B cell (primary cell): ENCODE measurements at regions not wholly inside any gene's neighbourhood (a gene's known extent, or its start where the extent isn't known, plus 50 kb on each side); places are given as distances from the start of the nearest gene placed in this dataset.

ENCODE experiments used
- ATAC-seq: fragments of 200-7000 bp; cut with Tn5 transposase; one replicate; pipeline ENCODE4 v1.10.0; 2021; ENCODE audit warnings: low read depth, mild to moderate bottlenecking, moderate number of reproducible peaks, moderate library complexity
- CTCF ChIA-PET: fragments of 350-600 bp; sonication (Branson Sonifier 250); formaldehyde crosslinking; loops from one replicate; lab custom pipeline; 2021; ENCODE audit warnings: antibody characterized with exemption, inconsistent platforms; lab: Charles Lee
- POLR2A ChIA-PET: fragments of 350-600 bp; sonication (Branson Sonifier 250); formaldehyde crosslinking; loops from one replicate; lab custom pipeline; 2021; ENCODE audit warnings: antibody characterized with exemption; lab: Charles Lee
- DNase-seq: peaks from one replicate; pipeline ENCODE4 v3.0.0; 2013
- H2AFZ ChIP-seq: 2 replicates; pipeline ENCODE4 v1.6.1; 2012; ENCODE audit warnings: mild to moderate bottlenecking, low read depth, low read length; ENCODE audit not compliant: insufficient read depth, poor library complexity, severe bottlenecking
- H3K27ac ChIP-seq, 2 donors: 1 replicate in 1 of 2; 2 replicates in 1 of 2; pipeline ENCODE4 v1.5.1; 2012 to 2013; ENCODE audit warnings: low read length in 2 of 2, mild to moderate bottlenecking in 2 of 2, moderate library complexity in 1 of 2
- H3K27me3 ChIP-seq, 4 experiments: fragments of 200-600 bp in 1 of 4; sonication (generic) in 1 of 4; replicated peaks in 1 of 4; 1 replicate in 2 of 4; 2 replicates in 2 of 4; pipeline versions ENCODE4 v1.6.1 to v1.7.0; 2013 to 2016; ENCODE audit warnings: low read length in 3 of 4, mild to moderate bottlenecking in 2 of 4, mixed read lengths in 1 of 4, moderate library complexity in 1 of 4; ENCODE audit not compliant: insufficient read depth in 4 of 4, control insufficient read depth in 3 of 4; ENCODE audit errors: control extremely low read depth in 1 of 4
- H3K36me3 ChIP-seq, 2 experiments: replicated peaks in 1 of 2; 1 replicate in 1 of 2; 2 replicates in 1 of 2; pipeline versions ENCODE4 v1.6.1 to v1.7.1; 2013; ENCODE audit warnings: low read length in 1 of 2; ENCODE audit not compliant: insufficient read depth in 2 of 2, control insufficient read depth in 1 of 2; ENCODE audit errors: control extremely low read depth in 1 of 2, extremely low read depth in 1 of 2
- H3K4me1 ChIP-seq, 2 donors: fragments of 200-600 bp in 1 of 2; sonication (generic) in 1 of 2; 1 replicate in 1 of 2; 2 replicates in 1 of 2; pipeline versions ENCODE4 v1.5.1 to v1.6.1; 2013 to 2017; ENCODE audit warnings: low read length in 2 of 2; ENCODE audit not compliant: control insufficient read depth in 2 of 2, insufficient read depth in 2 of 2
- H3K4me2 ChIP-seq: replicated peaks from 2 replicates; pipeline ENCODE3; 2012; ENCODE audit warnings: mild to moderate bottlenecking, low read depth, low read length; ENCODE audit not compliant: poor library complexity, severe bottlenecking
- H3K4me3 ChIP-seq, 5 experiments: fragments of 200-600 bp in 1 of 5; sonication (generic) in 1 of 5; 1 replicate in 3 of 5; 2 replicates in 2 of 5; pipeline versions ENCODE4 v1.5.1 to v1.7.0; 2011 to 2016; ENCODE audit warnings: low read length in 4 of 5, mild to moderate bottlenecking in 4 of 5, low read depth in 2 of 5, control low read depth in 1 of 5, moderate library complexity in 1 of 5; ENCODE audit not compliant: insufficient read depth in 1 of 5; ENCODE audit errors: control extremely low read depth in 1 of 5, extremely low read depth in 1 of 5
- H3K79me2 ChIP-seq: fragments of 200-600 bp; sonication (generic); one replicate; pipeline ENCODE4 v1.6.0; 2016; ENCODE audit warnings: low read length; ENCODE audit not compliant: control insufficient read depth, insufficient read depth
- H3K9ac ChIP-seq: fragments of 200-600 bp; sonication (generic); 2 replicates; pipeline ENCODE4 v1.6.1; 2017; ENCODE audit warnings: mild to moderate bottlenecking, low read length, moderate library complexity
- H3K9me3 ChIP-seq, 3 donors: one replicate each; pipeline versions ENCODE4 v1.6.1 to v1.7.1; 2013; ENCODE audit warnings: low read length in 2 of 3; ENCODE audit not compliant: control insufficient read depth in 2 of 3, insufficient read depth in 1 of 3; ENCODE audit errors: control extremely low read depth in 1 of 3
- H4K20me1 ChIP-seq: 2 replicates; pipeline ENCODE4 v1.6.0; 2012; ENCODE audit warnings: mild to moderate bottlenecking, low read length; ENCODE audit not compliant: insufficient read depth, control insufficient read depth, poor library complexity, severe bottlenecking
- H3K27ac Mint-ChIP-seq: one replicate; pipeline ENCODE4 v1.8.0; 2021; ENCODE audit warnings: mixed read lengths
- H3K27me3 Mint-ChIP-seq: one replicate; pipeline ENCODE4 v1.8.0; 2021; ENCODE audit warnings: mixed read lengths
- H3K4me1 Mint-ChIP-seq: one replicate; pipeline ENCODE4 v1.8.0; 2021; ENCODE audit warnings: mixed read lengths
- H3K4me3 Mint-ChIP-seq: one replicate; pipeline ENCODE4 v1.8.0; 2021; ENCODE audit warnings: mixed read lengths
- H3K9me3 Mint-ChIP-seq: one replicate; pipeline ENCODE4 v1.8.0; 2022; ENCODE audit warnings: mixed read lengths; ENCODE audit not compliant: insufficient read depth
- CTCF ChIP-seq: fragments of 200-600 bp; IDR thresholded peaks from one replicate; pipeline ENCODE4 v1.8.0; 2022; ENCODE audit warnings: antibody characterized with exemption, mild to moderate bottlenecking
- EZH2 ChIP-seq: IDR thresholded peaks from 2 replicates; pipeline ENCODE4 v1.6.1; 2012; ENCODE audit warnings: borderline replicate concordance, low read depth, mild to moderate bottlenecking, moderate library complexity, low read length; ENCODE audit not compliant: insufficient read depth, poor library complexity, severe bottlenecking
- WGBS: methylation state at CpG from one replicate; pipeline ENCODE4 v1.1.5; 2013; ENCODE audit warnings: missing lambda C conversion rate; ENCODE audit not compliant: insufficient coverage; 5-methylcytosine and 5-hydroxymethylcytosine counted together
- intact Hi-C: fragments of 100-400 bp; cut with micrococcal nuclease; formaldehyde crosslinking; loops from one replicate; pipeline ENCODE4 v1.10.0; 2022

DNA sequence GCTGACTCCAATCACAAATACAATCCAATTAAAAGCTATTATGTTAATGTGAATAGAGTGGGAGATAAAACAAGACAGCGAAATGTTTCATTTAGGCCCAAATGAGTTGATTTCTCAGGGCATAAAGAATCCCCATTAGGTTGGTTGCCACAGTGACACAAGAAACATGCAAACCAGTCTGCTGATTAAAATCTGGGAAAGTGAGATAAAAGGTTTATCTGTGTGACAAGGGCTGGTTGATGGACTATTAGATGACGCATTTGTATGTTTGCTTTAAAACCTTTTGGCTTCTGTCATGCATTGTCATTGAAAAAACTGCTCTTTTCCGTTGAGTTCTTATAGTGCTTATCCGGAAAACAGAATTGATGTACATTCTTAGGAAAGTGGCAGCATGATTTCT, 658.2 kb downstream of the GATA3 start:
- Mint-ChIP-seq H3K27me3 (no peaks in the 10 kb centered on the region), H3K27ac (no peak overlapping the region)

DNA sequence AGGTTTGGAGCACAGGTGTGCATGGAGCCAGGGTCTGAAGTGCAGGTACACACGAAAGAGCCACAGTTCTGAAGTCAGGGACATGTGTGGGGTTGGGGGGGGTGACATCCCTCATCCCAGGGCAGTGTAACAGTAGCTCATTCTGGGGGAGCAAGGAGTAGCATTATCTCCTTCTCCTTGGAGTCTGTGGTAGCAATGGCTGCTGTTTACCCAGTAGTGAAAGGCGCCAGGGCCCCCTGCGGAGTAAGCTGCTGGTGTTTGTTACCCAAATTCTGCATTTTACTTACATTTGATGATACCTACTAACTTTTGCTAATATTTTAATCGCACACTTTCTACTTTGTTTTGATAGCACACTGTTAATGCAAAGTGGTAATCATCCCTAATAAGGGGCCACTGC, 665.5 kb downstream of the GATA3 start:
- Histone ChIP-seq H3K27me3 (no peaks in the 10 kb centered on the region), H3K9me3 (peaks cover 4 to 17% (median 7%) of the 10 kb centered on the region in 3 donors), H3K4me2 (no peak overlapping the region), H4K20me1 (no peaks in the 10 kb centered on the region), H3K36me3 (no peaks in the 10 kb centered on the region), H3K4me3 (no peak overlapping the region), H3K4me1 (no peaks in the 10 kb centered on the region), H2AFZ (no peak overlapping the region), H3K79me2 (no peaks in the 10 kb centered on the region), H3K27ac (no peak overlapping the region), H3K9ac (no peak overlapping the region)
- WGBS, result 67% methylated on average over 1 of the region's 4 CpGs
- Mint-ChIP-seq H3K9me3 (peaks cover 10% of the 10 kb centered on the region), H3K4me1 (no peaks in the 10 kb centered on the region), H3K4me3 (no peak overlapping the region), H3K27ac (no peak overlapping the region), H3K27me3 (no peaks in the 10 kb centered on the region)
- no peak for ATAC-seq
- TF ChIP-seq CTCF, result no peak
- no peak for TF ChIP-seq EZH2
- intact Hi-C loops, result no loop called here
- POLR2A ChIA-PET, result no interaction called here
- DNase-seq, result no peak
- CTCF ChIA-PET, result no interaction called here

More for the DNA sequence above, 658.2 kb downstream of the GATA3 start:
- DNase-seq, result no peak
- Histone ChIP-seq H3K4me1 (no peaks in the 10 kb centered on the region), H3K4me3 (no peak overlapping the region), H4K20me1 (no peaks in the 10 kb centered on the region), H3K9me3 (peaks cover 0 to 1% (median 0%) of the 10 kb centered on the region in 3 donors), H3K9ac (no peak overlapping the region), H3K36me3 (no peaks in the 10 kb centered on the region), H3K27me3 (no peaks in the 10 kb centered on the region), H3K79me2 (no peaks in the 10 kb centered on the region), H2AFZ (no peak overlapping the region), H3K4me2 (no peak overlapping the region), H3K27ac (no peak overlapping the region)
- POLR2A ChIA-PET, result no interaction called here
- TF ChIP-seq CTCF, result no peak
- no peak for TF ChIP-seq EZH2
- Mint-ChIP-seq H3K4me1 (no peaks in the 10 kb centered on the region), H3K9me3 (peaks cover 4% of the 10 kb centered on the region), H3K4me3 (no peak overlapping the region)
- 81% methylated on average over 3 of the region's 4 CpGs for WGBS
- ATAC-seq, result no peak
- CTCF ChIA-PET, result no interaction called here
- intact Hi-C loops, result no loop called here
